ENCODE measurements at regions not wholly inside any gene's neighbourhood (a gene's known extent, or its start where the extent isn't known, plus 50 kb on each side); places are given as distances from the start of the nearest gene placed in this dataset.

DNA sequence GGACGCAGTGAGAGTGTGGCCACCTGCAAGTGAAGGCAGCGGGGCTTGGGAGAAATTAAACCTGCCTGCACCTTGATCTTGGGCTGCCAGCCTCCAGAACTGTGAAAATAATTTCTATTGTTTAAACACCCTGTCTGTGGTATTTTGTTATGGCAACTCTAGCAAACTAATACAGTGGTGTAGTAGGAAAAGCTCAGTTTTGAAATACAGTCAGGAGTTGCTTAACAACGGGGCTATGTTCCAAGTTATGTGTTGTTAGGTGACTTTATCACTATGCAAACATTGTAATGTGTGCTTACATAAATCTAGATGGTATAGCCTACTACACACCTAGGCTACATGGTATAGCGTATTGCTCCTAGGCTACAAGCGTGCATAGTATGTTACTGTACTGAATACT lies 93.4 kb upstream of the FN1 start:
- no peak for DNase-seq

DNA sequence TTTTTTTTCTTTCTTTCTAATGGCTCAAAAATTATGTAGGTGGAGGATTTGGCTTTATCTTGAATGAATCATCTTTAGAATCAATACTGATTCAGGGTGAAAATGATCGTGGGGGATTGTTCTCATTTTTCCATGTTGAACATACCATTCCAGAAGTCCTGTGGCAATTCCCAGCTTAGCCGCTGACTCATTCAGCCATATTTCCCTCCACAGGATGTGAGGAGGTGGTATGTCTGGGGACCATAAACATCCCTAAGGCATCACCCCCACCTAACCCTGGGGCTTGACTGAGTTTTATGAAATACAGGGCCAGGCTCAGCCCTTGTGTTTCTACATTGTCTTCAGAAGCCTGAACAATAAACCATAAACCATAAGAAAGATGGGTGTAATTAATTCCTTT lies 92.7 kb upstream of the FN1 start:
- DNase-seq = no peak

DNA sequence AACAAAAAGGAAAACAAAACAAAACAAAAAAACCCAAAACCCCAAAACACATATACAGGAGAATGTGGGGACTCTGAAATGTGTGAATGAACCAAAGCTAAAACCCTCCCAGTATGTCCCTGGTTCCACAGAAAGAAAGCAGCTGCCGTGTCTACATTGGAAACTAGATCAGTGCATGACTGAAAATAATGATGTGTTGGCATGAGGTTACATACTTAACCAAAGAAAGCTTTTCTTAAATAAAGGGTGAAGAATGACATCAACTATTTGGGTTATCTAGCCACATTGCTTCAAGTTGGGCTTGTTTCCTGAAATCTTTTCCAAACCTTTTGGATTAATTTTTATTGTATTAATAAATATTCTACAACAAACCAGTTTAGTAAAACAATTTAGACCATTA lies 91.9 kb upstream of the FN1 start:
- DNase-seq = no peak

DNA sequence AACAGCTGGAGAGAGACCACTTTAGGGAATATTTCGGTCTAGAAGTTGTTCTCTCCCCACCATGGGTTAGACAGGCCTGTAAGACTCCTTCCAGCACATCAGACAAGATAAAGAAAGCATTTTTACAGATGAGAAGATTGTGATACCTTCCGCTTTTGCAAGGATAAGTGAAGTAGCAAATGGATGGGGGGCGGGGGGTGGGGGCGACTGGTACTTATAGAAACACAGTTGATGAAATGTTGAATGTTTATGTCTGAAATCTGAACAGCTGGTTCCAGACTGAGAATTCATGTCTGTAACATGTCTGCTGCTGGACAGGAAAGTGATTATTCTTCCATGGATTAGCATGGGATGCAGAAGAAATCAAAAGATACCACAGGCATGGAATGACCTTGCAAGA lies 90.5 kb upstream of the FN1 start:
- DNase-seq = no peak

DNA sequence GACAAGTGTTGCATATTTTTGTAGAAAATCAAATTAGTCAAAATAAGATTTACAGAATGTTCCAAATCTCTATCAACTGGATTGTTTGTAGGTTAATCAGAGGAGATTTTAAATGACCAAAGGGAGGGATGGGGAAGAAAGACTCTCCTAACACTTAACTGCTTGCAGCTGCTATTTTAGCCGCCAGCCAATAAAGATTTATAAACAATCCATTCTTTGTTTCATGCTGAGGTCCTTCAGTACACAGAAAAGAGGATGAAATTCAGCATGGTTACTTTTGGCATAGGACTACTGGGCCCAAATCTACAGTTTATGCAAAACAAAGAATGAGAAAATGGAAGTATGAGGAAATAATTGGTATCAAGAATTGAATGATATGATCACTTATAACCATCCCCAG lies 86.4 kb upstream of the FN1 start:
- DNase-seq = no peak

DNA sequence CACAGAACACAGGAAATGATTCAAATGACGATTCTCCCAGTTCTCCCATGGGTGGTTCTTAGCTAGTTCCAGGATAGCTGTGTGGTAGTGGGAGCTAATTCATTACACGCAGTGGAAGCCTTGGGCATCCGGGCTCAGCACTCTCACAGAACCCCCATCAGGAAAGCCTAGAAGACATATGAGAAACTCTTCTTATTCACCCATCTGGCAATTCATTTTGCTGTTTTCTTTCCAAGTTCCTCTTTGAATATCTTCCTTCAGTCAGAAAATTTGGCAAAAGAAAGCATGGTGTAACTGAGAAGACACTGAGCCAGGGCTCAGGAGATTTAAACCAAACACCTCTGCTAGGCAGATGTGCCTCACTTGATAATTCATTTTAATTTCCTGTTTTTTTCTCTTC lies 85.2 kb upstream of the FN1 start:
- DNase-seq = no peak

DNA sequence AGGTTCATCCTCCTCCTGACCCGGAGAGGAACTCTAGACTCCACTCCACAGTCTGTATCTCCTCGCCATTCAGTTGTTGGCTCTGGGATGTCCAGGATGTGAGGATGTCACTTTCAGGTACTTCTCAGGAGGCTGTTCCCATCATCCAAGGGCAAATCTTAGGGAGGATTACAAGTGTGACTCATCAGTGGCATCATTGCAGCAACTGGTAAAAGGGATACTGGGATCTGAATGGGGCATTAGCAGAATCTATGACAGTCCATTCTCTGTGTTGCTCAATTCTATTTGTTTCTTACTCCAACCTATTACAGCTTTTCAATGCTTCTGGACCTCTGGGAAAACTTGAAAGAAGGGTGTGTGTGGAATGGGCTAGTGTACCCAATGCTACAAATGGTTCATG lies 81.5 kb upstream of the FN1 start:
- no peak for DNase-seq

DNA sequence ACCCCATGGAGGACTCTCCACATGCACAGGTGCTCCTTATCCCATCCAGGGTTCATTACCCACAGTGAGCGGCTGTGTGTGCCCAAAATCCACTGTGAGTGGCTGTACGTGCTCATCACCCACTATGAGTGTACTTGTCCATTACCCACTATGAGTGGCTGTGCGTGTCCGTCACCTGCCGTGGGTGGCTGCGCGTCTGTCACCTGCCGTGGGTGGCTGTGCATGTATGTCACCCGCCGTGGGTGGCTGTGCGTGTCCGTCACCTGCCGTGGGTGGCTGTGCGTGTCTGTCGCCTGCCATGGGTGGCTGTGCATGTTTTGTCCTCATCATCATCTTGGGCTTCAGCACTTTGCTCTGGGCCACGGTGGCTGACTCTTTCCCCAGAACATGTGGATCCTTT lies 78.6 kb upstream of the FN1 start:
- DNase-seq = no peak

DNA sequence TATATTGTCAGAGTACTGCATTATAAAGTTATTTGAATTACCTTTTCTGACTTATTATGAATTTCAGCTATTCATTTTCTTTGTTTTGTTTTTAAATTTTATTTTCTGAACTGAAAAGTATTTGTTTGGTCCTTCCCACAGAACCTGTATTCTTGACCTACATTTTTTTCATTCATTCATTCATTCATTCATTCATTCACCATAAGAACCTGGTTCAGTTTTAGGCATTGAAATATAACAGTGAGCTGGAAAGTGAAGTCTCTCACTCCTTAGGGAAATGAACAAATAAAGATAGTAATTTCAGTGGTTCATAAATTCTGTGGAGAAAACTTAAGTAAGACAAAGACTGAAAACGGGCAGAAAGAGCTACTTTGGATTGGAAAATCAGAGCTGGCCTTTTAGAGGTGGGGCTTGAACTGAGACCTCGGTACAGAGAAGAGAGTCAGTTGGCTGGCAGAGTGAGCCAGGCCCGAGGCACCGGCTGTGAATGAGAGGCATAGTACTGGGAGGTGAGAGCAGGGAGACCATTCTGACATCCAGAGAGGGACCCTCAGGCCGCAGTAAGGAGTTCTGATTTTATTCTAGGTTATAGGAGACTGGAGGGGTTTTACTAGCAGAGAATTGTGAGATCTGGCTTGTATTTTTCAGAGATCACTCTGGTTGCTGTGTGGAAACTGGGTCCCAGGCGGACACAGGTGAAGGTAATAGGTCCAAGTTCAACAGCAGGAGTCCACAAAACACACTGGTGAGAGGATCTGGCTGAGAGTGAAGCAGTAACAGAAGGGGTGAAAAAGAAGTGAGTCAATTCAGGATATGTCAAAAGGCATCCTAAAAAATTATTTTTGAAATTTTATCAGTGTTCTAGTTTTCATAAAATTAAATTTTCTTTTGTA lies 75.8 kb upstream of the FN1 start:
- DNase-seq = no peak

DNA sequence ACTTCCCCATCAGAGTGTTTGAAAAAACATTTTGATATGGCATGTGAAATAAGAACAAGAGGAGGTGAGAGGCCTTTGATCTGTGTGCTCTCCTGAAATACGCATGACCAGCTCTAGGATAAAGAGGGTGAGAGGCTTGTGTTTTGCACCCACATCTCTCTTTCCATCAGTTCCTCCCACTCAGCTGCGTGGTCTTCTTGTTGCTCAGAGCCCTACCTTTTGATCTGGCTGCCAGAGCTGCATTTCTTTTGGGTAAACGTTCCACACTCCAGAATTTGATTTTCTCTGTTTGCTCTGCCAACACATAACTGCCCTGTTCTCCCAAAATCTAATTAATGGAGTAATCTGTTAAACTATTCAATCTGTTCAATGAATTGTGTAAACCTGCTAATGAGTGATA lies 72.0 kb upstream of the FN1 start:
- DNase-seq = no peak

DNA sequence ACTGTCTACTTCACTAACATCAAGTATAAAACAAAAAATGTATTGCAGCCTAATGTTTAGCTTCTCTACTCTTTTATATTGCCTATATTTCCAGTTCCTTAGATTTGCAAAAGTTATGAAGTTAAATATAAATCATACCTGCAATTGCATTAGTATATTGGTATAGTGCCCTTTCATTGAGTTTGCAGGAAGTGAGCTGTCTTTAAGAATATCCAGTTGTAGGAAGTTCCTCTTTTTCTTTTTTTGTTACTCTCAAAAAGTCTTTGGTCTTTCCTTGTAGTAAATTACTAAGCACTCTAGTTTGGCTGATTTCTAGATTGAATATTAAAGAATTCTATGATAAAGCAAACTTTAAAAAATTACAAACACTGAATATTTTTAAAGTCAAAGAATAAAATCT lies 71.3 kb upstream of the FN1 start:
- DNase-seq = no peak

DNA sequence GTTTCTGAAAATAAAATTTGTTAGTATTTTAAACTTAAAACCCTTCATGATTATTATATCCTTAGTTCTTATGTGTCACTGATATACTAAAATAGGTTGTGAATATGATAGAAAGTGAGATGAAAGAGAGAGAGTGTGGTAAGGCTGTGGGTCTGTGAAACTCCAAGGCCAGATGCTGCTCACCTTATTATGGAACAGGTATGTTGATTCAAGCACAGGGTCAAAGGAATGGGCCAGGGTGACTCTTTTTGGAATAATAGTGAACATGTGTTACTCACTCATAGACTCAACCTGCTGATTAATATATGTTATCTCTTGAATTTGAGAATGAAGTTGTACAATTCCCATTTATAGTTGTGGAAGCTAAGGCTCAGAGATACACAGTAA lies 70.7 kb upstream of the FN1 start:
- DNase-seq = no peak

DNA sequence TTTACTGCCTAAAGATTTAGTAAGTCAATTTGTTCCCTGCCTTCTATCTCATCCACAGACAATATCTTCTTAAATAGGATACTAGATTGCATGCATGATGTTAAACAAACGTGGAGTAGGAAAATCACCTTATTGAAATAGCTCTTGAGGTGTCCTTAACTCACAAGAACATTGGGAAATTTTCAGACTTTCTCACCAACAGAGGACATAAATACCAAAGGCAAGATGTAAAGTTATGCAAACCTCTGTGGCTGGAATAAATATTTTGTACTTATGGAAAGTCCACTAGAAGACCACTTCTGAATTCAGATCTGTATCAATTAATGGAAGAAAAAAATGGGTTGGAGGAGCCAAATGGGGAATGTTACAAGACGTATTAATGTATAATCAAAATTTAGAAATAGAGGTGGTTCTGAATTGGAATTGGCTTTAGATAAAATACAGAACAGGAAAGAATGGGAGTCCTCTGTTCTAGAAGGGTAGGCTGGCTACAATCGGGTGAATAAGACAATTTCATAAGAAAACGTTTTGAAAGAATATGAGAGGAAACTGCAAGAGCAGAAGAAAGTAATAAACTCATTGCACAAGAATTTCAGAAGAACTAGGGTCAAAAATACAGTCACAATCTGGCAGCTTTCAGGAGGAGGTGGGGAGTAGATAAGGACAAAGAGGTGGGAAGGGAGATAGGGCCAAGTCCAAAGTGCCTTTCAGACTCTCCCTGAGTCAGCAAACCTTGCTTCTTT lies 69.3 kb upstream of the FN1 start:
- DNase-seq = no peak

DNA sequence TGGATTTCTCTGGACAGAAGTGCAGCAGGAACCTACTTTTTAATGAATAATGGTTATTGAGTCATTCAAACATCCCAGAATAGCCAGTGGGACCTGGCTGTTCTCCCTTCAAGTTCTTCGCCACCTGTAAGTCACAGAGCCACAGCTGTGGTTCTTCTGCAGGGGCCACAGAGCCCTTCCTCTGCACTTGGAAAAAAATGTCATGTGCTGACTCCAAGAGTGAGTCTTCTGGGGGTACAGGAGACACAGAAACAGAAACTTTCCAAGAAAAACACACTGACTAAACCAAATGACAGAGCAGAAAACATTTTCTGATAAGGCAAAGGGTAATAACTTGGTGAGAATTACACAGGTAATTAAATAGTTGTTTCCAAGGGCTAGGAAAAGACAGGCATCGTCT lies 68.7 kb upstream of the FN1 start:
- no peak for DNase-seq

DNA sequence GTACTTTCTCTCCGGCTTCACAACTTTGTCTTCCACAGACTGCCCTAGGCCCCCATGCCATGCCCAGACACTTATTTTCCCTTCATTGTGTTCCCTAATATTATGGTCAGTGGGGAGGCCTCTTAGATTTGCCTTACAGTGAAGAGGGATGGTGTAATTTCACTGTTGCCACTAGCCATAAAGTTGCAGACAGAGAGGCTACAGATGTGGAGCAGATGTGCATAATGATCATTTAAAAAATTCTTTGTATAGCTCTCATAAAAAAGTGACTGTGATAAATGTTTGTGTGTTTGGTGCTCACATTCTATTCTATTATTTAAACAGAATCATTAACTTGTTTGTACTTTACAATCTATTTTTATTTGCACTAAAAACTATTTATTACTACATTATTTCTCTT lies 67.5 kb upstream of the FN1 start:
- no peak for DNase-seq

DNA sequence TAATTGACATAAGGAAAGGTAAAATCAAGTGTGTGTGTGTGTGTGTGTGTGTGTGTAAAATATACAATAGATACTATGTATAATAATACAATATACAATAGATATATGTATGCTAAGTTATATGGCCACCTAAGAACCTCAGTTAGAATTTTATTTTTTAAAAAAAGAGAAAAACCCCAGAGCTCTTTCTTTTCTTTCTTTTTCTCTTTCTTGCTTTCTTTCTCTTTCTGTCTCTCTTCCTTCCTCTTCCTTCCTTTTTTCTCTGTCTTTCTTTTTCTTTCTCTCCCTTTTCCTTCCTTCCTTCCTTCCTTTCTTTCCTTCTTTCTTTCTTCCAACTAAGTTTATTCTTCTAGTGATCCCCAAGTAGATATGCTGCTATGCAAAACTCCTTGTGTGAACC lies 64.6 kb upstream of the FN1 start:
- no peak for DNase-seq

DNA sequence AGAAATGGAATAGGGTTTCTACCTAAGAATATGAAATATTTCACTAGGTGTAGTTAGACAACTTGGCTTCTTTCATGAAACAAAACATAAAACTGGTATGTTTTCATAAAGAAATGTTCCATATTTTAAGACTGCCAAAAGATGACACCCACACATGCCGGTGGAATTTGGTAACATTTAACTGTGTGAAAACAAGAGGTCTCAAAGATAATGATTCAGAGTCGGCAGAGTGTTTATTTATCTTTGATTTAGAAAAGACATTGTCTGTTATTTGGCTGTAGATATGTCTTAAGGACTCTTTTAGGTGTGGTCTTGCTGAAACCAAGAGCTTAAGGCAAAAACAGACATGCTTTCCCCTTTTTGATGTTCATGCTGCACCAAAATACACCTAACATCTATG lies 63.5 kb upstream of the FN1 start:
- no peak for DNase-seq

DNA sequence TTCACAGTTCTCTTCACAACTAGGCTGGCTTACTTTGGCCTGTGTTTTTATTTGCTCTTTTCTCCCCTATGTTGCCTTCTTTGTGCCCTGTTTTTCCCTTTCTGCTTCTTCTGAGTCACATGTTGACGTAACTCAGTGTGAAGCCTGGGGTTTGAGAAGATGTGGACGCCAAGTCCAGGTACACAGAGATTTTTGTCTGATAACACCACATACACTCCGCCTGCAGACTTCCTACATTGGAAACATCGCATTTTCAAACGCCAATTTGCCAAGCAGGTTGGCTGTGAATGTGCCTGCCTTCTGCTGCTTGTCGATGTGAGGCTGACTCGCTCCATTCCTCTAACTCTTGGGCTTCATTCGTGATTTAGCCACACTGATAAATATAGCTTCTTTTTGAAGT lies 62.6 kb upstream of the FN1 start:
- no peak for DNase-seq

DNA sequence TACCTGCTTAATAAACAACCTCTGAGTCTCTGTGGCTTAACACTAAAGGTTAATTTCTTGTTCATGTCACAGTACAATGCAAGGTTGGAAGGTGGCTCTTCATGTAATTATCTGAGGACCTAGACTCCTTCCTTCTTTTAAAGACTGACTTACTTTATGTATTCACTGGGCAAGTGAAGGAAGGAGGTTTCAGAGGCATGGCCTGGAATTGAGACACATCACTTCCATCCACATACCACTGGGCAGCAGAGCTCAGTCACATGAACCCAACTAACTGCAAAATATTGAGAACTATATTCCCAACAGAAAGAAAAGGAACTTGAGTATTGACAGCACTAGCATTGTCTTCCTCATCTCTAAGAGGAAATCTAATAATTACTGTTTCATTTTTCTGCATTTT lies 57.5 kb upstream of the FN1 start:
- DNase-seq = no peak

DNA sequence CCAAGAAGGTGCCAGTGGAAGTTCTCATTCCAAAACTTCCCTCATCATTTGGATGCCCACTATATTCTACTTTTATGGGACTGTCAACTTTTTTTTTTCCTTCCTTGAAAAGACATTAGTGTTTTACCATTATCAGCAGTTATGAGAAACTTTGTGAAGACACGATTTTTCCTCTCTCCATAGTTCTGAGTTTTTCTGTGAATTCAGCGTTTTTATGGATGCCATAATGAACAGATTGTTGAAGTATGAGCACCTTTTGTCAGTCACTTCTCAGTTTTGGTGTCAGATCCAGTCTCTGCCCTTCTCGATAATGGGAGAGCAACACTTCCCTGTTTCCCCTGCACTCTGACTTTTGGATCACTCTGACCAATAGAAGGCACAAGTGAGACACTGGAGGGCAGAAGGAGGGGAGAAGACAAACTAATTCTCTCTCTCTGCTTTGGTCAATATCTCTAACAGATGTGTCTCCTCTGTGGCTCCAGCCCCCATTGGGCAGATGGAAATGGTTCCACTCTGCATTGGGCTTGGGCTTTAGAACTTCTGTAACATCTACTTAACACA lies 53.5 kb upstream of the FN1 start:
- no peak for DNase-seq

DNA sequence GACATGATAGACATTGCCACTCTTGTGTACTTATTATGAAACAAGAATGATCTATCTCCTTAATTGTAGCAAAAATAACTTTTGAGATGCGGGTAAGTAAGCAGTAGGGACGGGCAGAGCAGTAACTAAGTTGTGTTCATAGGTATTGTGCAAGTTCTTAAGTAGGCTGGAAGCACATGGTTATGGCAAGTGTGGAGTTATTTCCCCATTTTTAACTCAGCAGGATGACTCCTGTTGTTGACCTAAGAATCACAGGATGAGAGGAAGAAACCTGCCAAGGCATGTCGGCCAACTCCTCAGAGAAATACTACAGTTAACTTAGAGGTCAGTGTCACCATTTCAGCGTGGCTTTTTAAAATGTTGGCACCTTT lies 51.1 kb upstream of the FN1 start:
- no peak for DNase-seq

DNA sequence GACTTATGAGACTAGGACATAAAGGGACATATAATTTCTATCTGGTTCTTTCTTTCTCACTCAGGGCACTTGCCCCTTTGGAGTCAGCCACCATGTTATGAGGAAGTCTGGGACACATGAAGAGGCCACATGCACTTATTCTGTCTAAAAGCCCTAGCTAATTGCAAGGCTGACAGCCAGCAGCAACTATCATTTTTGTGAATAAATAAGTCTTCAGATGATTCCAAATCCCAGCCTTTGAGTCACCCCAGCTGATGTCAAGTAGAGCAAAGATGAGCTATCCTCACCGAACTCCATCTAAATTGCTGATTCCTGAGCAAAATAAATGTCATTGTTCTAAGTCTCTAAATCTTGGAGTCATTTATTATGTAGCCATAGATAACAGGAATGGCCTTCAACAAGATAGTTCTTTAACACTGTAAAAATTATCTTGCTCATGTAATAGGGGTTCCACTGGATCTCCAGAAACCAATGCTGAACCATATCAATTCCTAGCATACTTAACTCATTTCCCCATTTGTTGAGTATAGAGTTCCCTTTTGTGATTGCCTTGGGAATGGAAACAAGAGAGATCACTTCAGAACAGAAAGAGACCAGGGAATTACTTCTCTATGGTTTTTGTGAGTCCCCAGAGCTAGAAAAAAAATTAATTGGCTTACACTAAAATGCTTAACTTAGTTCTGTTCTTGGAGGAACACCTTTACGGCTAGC lies 50.6 kb upstream of the FN1 start:
- DNase-seq = no peak

Data from bone marrow (tissue), 2 donors.